ENCODE measurements at regions not wholly inside any gene's neighbourhood (a gene's known extent, or its start where the extent isn't known, plus 50 kb on each side); places are given as distances from the start of the nearest gene placed in this dataset.

DNA sequence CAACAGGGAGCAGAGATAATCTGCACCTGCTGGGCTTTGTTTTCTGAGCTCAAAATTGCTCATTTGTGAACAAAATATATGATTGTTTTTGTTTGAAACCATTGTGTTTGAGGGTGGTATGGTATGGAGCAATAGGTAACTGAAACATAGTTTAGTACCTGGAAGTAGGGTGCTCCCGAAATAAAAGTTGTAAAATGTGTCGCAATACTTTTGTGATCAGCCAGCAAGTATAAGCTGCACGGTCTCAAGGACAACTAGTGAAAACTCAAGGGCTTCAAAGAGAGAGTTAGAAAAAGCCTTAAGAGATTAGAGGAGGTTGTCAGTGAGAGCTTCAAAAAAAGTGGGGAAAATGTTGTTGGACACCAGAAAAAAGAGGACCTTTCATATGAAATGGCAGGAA is 579.8 kb upstream of the POU3F2 start:
- H3K4me3 ChIP-seq (ENCODE audit: low read depth, low read length): no peak overlapping the region
- CTCF ChIA-PET: no interaction called here
- TF ChIP-seq, protein P1, sequence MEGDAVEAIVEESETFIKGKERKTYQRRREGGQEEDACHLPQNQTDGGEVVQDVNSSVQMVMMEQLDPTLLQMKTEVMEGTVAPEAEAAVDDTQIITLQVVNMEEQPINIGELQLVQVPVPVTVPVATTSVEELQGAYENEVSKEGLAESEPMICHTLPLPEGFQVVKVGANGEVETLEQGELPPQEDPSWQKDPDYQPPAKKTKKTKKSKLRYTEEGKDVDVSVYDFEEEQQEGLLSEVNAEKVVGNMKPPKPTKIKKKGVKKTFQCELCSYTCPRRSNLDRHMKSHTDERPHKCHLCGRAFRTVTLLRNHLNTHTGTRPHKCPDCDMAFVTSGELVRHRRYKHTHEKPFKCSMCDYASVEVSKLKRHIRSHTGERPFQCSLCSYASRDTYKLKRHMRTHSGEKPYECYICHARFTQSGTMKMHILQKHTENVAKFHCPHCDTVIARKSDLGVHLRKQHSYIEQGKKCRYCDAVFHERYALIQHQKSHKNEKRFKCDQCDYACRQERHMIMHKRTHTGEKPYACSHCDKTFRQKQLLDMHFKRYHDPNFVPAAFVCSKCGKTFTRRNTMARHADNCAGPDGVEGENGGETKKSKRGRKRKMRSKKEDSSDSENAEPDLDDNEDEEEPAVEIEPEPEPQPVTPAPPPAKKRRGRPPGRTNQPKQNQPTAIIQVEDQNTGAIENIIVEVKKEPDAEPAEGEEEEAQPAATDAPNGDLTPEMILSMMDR (IDR thresholded peaks at IDR 0.05; ENCODE audit: insufficient read depth, low read length, missing control alignments): no peak
- POLR2A ChIA-PET: no interaction called here
- DNase-seq (ENCODE audit: low read depth, low spot score): no peak

DNA sequence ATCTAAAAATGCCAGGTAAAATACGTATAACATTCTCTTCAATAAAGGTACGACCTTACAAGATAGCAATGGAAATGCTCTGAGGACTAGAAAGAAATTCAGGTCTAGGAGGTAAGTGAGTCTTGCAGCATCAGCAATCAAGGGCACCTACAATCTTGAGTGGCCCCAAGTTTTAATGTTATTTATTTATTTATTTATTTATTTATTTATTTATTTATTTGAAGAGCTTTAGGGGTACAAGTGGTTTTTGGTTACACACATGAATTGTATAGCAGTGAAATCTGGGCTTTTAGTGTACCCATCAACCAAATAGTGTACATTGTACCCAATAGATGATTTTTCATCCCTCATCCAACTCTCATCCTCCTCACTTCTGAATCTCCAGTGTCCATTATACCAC is 574.0 kb upstream of the POU3F2 start:
- H3K4me3 ChIP-seq (ENCODE audit: low read depth, low read length): no peak overlapping the region
- DNase-seq (ENCODE audit: low read depth, low spot score): no peak
- ChIA-PET CTCF (no interaction called here), POLR2A (no interaction called here)
- TF ChIP-seq, protein P1 (IDR thresholded peaks at IDR 0.05; ENCODE audit: insufficient read depth, low read length, missing control alignments): no peak

DNA sequence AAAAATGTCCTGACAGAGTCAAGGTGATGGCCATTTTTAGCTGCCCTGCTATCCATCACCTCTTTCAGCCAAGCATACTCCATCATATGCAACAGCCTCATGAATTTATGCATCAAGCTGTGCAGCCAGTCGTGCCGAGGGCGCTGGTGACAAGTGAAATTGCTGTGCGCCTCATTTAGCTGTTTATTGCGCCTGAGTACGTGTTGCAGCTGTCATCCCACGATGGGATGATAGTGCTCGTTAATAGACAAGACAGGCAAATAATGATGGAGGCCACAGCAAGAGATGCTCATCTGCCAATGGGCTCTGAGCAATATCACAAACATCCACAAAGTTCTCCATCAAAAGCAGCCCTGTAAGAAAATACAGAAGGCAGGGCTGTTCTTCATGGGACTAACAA is 562.3 kb upstream of the POU3F2 start:
- DNase-seq (ENCODE audit: low read depth, low spot score): no peak
- TF ChIP-seq, protein P1 (IDR thresholded peaks at IDR 0.05; ENCODE audit: insufficient read depth, low read length, missing control alignments): no peak
- ChIA-PET POLR2A (no interaction called here), CTCF (no interaction called here)
- H3K4me3 ChIP-seq (ENCODE audit: low read depth, low read length): no peak overlapping the region

DNA sequence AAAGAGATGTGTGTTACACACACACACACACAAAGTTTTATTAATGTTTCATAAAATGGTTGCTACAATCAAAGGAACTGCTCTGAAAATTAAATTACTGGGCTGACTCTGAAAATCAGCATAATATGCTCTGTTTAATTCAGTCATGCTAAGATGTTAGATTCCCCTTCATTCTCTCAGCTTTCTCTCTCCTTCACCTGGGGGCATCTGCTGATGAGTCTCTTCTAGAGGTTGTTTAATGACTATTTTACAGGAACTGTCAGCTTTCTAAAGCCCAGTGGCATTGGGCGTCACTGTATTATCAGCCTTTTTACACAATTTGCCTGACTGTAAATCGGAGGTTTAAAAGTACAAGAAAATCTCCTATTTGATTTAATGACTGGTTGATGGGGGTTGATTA is 559.7 kb upstream of the POU3F2 start:
- DNase-seq (ENCODE audit: low read depth, low spot score): no peak
- ChIA-PET POLR2A (no interaction called here), CTCF (no interaction called here)
- TF ChIP-seq, protein P1 (IDR thresholded peaks at IDR 0.05; ENCODE audit: insufficient read depth, low read length, missing control alignments): no peak
- no peak overlapping the region for H3K4me3 ChIP-seq (ENCODE audit: low read depth, low read length)

DNA sequence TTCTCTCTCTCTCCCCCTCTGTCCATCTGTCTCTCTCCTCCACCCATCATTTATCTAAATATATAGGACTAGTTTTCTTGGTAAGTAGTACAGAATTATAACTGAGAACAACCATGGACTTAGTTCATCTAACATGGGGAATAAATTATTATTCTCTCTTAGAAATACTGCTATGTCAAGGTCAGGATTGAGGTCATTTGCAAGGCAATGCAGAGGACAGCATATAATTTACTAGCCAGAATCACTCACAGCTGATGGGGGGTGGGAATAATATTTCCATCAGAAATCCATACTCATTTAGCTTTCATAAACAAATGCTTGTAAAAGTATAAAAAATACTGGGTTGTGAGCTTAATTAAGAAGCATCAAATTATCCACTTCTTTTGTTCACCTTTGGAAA is 553.9 kb upstream of the POU3F2 start:
- TF ChIP-seq, protein P1 (IDR thresholded peaks at IDR 0.05; ENCODE audit: insufficient read depth, low read length, missing control alignments): no peak
- ChIA-PET POLR2A (no interaction called here), CTCF (no interaction called here)
- no peak for DNase-seq (ENCODE audit: low read depth, low spot score)
- no peak overlapping the region for H3K4me3 ChIP-seq (ENCODE audit: low read depth, low read length)

DNA sequence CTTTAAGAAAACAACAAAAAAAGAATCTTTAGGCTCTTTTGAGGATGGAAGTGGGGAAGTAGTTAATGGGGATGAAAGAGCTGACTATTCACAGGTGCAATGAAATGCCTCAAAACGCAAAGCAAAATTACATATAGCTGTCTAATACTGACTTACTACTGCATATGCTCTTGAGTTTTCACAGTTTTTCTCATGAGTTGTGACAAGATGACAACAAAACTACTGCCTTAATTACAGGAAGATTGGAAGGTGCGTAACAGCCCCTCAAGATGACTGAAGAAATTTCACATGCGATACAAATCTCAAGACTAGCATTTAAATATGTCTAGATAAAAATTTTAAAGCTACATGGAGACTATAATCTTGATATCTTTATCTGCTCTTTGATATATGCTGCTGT is 547.8 kb upstream of the POU3F2 start:
- POLR2A ChIA-PET: no interaction called here
- CTCF ChIA-PET: no interaction called here

More for the DNA sequence above, 547.8 kb upstream of the POU3F2 start:
- no peak overlapping the region for H3K4me3 ChIP-seq (ENCODE audit: low read depth, low read length)
- TF ChIP-seq, protein P1 (IDR thresholded peaks at IDR 0.05; ENCODE audit: insufficient read depth, low read length, missing control alignments): no peak
- DNase-seq (ENCODE audit: low read depth, low spot score): no peak
